Fibroblast of lung (primary cell): ENCODE measurements at regions not wholly inside any gene's neighbourhood (a gene's known extent, or its start where the extent isn't known, plus 50 kb on each side); places are given as distances from the start of the nearest gene placed in this dataset.

Experiments used
- CTCF ChIP-seq, 2 donors: IDR thresholded peaks in 1 of 2; conservative IDR thresholded peaks in 1 of 2; 1 replicate in 1 of 2; 2 replicates in 1 of 2; pipeline ENCODE4 v1.5.1; 2011 to 2012; ENCODE audit warnings: low read length in 2 of 2, control low read depth in 1 of 2, inconsistent platforms in 1 of 2, low read depth in 1 of 2, mild to moderate bottlenecking in 1 of 2
- EZH2 ChIP-seq: IDR thresholded peaks from 2 replicates; pipeline ENCODE4 v1.5.1; 2012; ENCODE audit warnings: low read length, control low read depth, mild to moderate bottlenecking; ENCODE audit errors: missing control alignments

DNA sequence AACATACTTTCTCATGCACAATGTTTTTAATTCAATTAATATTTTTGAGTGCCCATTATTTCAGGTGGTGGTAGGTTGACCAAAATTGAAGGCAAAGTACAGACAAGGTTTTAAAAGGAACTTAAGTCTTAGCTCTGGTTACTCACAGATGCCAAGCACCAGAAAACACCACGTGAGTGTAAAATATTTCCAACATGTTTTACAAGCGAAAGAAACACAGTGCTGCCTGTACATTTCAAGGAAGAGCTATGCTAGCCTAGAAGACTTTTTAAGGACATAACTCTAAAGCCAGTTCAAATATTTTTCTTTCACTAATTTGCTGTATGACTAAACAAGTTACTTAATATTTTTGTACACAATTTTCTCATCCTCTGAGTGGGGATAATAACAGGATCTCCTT is 736.4 kb upstream of the GOT2 start:
- TF ChIP-seq CTCF (conservative IDR thresholded peaks at IDR 0.05 in 1 of 2, IDR thresholded peaks at IDR 0.05 in 1 of 2; ENCODE audit: low read depth in 1 of 2, low read length in 2 of 2): no peak
- no peak for TF ChIP-seq EZH2
